B cell (primary cell): ENCODE measurements at regions not wholly inside any gene's neighbourhood (a gene's known extent, or its start where the extent isn't known, plus 50 kb on each side); places are given as distances from the start of the nearest gene placed in this dataset.

ENCODE experiments used
- ATAC-seq: fragments of 200-7000 bp; cut with Tn5 transposase; one replicate; pipeline ENCODE4 v1.10.0; 2021; ENCODE audit warnings: low read depth, mild to moderate bottlenecking, moderate number of reproducible peaks, moderate library complexity
- CTCF ChIA-PET: fragments of 350-600 bp; sonication (Branson Sonifier 250); formaldehyde crosslinking; loops from one replicate; lab custom pipeline; 2021; ENCODE audit warnings: antibody characterized with exemption, inconsistent platforms; lab: Charles Lee
- POLR2A ChIA-PET: fragments of 350-600 bp; sonication (Branson Sonifier 250); formaldehyde crosslinking; loops from one replicate; lab custom pipeline; 2021; ENCODE audit warnings: antibody characterized with exemption; lab: Charles Lee
- DNase-seq: peaks from one replicate; pipeline ENCODE4 v3.0.0; 2013
- H2AFZ ChIP-seq: 2 replicates; pipeline ENCODE4 v1.6.1; 2012; ENCODE audit warnings: mild to moderate bottlenecking, low read depth, low read length; ENCODE audit not compliant: insufficient read depth, poor library complexity, severe bottlenecking
- H3K27ac ChIP-seq, 2 donors: 1 replicate in 1 of 2; 2 replicates in 1 of 2; pipeline ENCODE4 v1.5.1; 2012 to 2013; ENCODE audit warnings: low read length in 2 of 2, mild to moderate bottlenecking in 2 of 2, moderate library complexity in 1 of 2
- H3K27me3 ChIP-seq, 4 experiments: fragments of 200-600 bp in 1 of 4; sonication (generic) in 1 of 4; replicated peaks in 1 of 4; 1 replicate in 2 of 4; 2 replicates in 2 of 4; pipeline versions ENCODE4 v1.6.1 to v1.7.0; 2013 to 2016; ENCODE audit warnings: low read length in 3 of 4, mild to moderate bottlenecking in 2 of 4, mixed read lengths in 1 of 4, moderate library complexity in 1 of 4; ENCODE audit not compliant: insufficient read depth in 4 of 4, control insufficient read depth in 3 of 4; ENCODE audit errors: control extremely low read depth in 1 of 4
- H3K36me3 ChIP-seq, 2 experiments: replicated peaks in 1 of 2; 1 replicate in 1 of 2; 2 replicates in 1 of 2; pipeline versions ENCODE4 v1.6.1 to v1.7.1; 2013; ENCODE audit warnings: low read length in 1 of 2; ENCODE audit not compliant: insufficient read depth in 2 of 2, control insufficient read depth in 1 of 2; ENCODE audit errors: control extremely low read depth in 1 of 2, extremely low read depth in 1 of 2
- H3K4me1 ChIP-seq, 2 donors: fragments of 200-600 bp in 1 of 2; sonication (generic) in 1 of 2; 1 replicate in 1 of 2; 2 replicates in 1 of 2; pipeline versions ENCODE4 v1.5.1 to v1.6.1; 2013 to 2017; ENCODE audit warnings: low read length in 2 of 2; ENCODE audit not compliant: control insufficient read depth in 2 of 2, insufficient read depth in 2 of 2
- H3K4me2 ChIP-seq: replicated peaks from 2 replicates; pipeline ENCODE3; 2012; ENCODE audit warnings: mild to moderate bottlenecking, low read depth, low read length; ENCODE audit not compliant: poor library complexity, severe bottlenecking
- H3K4me3 ChIP-seq, 5 experiments: fragments of 200-600 bp in 1 of 5; sonication (generic) in 1 of 5; 1 replicate in 3 of 5; 2 replicates in 2 of 5; pipeline versions ENCODE4 v1.5.1 to v1.7.0; 2011 to 2016; ENCODE audit warnings: low read length in 4 of 5, mild to moderate bottlenecking in 4 of 5, low read depth in 2 of 5, control low read depth in 1 of 5, moderate library complexity in 1 of 5; ENCODE audit not compliant: insufficient read depth in 1 of 5; ENCODE audit errors: control extremely low read depth in 1 of 5, extremely low read depth in 1 of 5
- H3K79me2 ChIP-seq: fragments of 200-600 bp; sonication (generic); one replicate; pipeline ENCODE4 v1.6.0; 2016; ENCODE audit warnings: low read length; ENCODE audit not compliant: control insufficient read depth, insufficient read depth
- H3K9ac ChIP-seq: fragments of 200-600 bp; sonication (generic); 2 replicates; pipeline ENCODE4 v1.6.1; 2017; ENCODE audit warnings: mild to moderate bottlenecking, low read length, moderate library complexity
- H3K9me3 ChIP-seq, 3 donors: one replicate each; pipeline versions ENCODE4 v1.6.1 to v1.7.1; 2013; ENCODE audit warnings: low read length in 2 of 3; ENCODE audit not compliant: control insufficient read depth in 2 of 3, insufficient read depth in 1 of 3; ENCODE audit errors: control extremely low read depth in 1 of 3
- H4K20me1 ChIP-seq: 2 replicates; pipeline ENCODE4 v1.6.0; 2012; ENCODE audit warnings: mild to moderate bottlenecking, low read length; ENCODE audit not compliant: insufficient read depth, control insufficient read depth, poor library complexity, severe bottlenecking
- H3K27ac Mint-ChIP-seq: one replicate; pipeline ENCODE4 v1.8.0; 2021; ENCODE audit warnings: mixed read lengths
- H3K27me3 Mint-ChIP-seq: one replicate; pipeline ENCODE4 v1.8.0; 2021; ENCODE audit warnings: mixed read lengths
- H3K4me1 Mint-ChIP-seq: one replicate; pipeline ENCODE4 v1.8.0; 2021; ENCODE audit warnings: mixed read lengths
- H3K4me3 Mint-ChIP-seq: one replicate; pipeline ENCODE4 v1.8.0; 2021; ENCODE audit warnings: mixed read lengths
- H3K9me3 Mint-ChIP-seq: one replicate; pipeline ENCODE4 v1.8.0; 2022; ENCODE audit warnings: mixed read lengths; ENCODE audit not compliant: insufficient read depth
- CTCF ChIP-seq: fragments of 200-600 bp; IDR thresholded peaks from one replicate; pipeline ENCODE4 v1.8.0; 2022; ENCODE audit warnings: antibody characterized with exemption, mild to moderate bottlenecking
- EZH2 ChIP-seq: IDR thresholded peaks from 2 replicates; pipeline ENCODE4 v1.6.1; 2012; ENCODE audit warnings: borderline replicate concordance, low read depth, mild to moderate bottlenecking, moderate library complexity, low read length; ENCODE audit not compliant: insufficient read depth, poor library complexity, severe bottlenecking
- WGBS: methylation state at CpG from one replicate; pipeline ENCODE4 v1.1.5; 2013; ENCODE audit warnings: missing lambda C conversion rate; ENCODE audit not compliant: insufficient coverage; 5-methylcytosine and 5-hydroxymethylcytosine counted together
- intact Hi-C: fragments of 100-400 bp; cut with micrococcal nuclease; formaldehyde crosslinking; loops from one replicate; pipeline ENCODE4 v1.10.0; 2022

- TF ChIP-seq CTCF (no peak), EZH2 (no peak)
- Mint-ChIP-seq H3K27ac (no peak overlapping the region), H3K4me1 (no peaks in the 10 kb centered on the region), H3K4me3 (no peak overlapping the region), H3K27me3 (peaks cover 7% of the 10 kb centered on the region), H3K9me3 (no peaks in the 10 kb centered on the region)
- ATAC-seq (no peak), DNase-seq (no peak)
- WGBS = no CpG with 5 or more reads among the region's 2 CpGs
- no peaks in the 10 kb centered on the region for H3K79me2 ChIP-seq
- H3K4me1 ChIP-seq = no peaks in the 10 kb centered on the region
- CTCF ChIA-PET = no interaction called here
- no peak overlapping the region for H2AFZ ChIP-seq
- no peak overlapping the region for H3K4me3 ChIP-seq
- no peak overlapping the region for H3K9ac ChIP-seq
- no peaks in the 10 kb centered on the region for H3K36me3 ChIP-seq
- H3K27me3 ChIP-seq = peaks cover 0 to 3% (median 0%) of the 10 kb centered on the region in 4 experiments
- POLR2A ChIA-PET = no interaction called here
- H3K9me3 ChIP-seq = no peaks in the 10 kb centered on the region
- intact Hi-C loops = no loop called here
- H3K4me2 ChIP-seq = no peak overlapping the region
- no peak overlapping the region for H3K27ac ChIP-seq
- no peaks in the 10 kb centered on the region for H4K20me1 ChIP-seq
Observed at GRCh38 chr6:82035526-82035925, 212.0 kb downstream of the IBTK start.

GRCh38 chr6:82033631-82034211 lies 213.8 kb downstream of the IBTK start:
- ChIA-PET POLR2A (no interaction called here), CTCF (no interaction called here)
- no peak for DNase-seq
- Histone ChIP-seq H3K9ac (no peak overlapping the region), H3K79me2 (no peaks in the 10 kb centered on the region), H3K9me3 (no peaks in the 10 kb centered on the region), H3K4me1 (no peaks in the 10 kb centered on the region), H3K4me3 (no peak overlapping the region), H3K27me3 (peaks cover 0 to 3% (median 0%) of the 10 kb centered on the region in 4 experiments), H3K27ac (no peak overlapping the region), H3K36me3 (no peaks in the 10 kb centered on the region), H4K20me1 (no peaks in the 10 kb centered on the region), H3K4me2 (no peak overlapping the region), H2AFZ (no peak overlapping the region)
- no peak overlapping the region for H3K4me3 Mint-ChIP-seq
- H3K4me1 Mint-ChIP-seq = no peaks in the 10 kb centered on the region
- H3K9me3 Mint-ChIP-seq = no peaks in the 10 kb centered on the region
- no peak overlapping the region for H3K27ac Mint-ChIP-seq
- intact Hi-C loops = no loop called here
- no peak for TF ChIP-seq EZH2
- TF ChIP-seq CTCF = no peak
- WGBS = no CpG with 5 or more reads among the region's 3 CpGs
- H3K27me3 Mint-ChIP-seq = peaks cover 7% of the 10 kb centered on the region
- no peak for ATAC-seq
